HG02943 (cell line): ENCODE measurements at regions not wholly inside any gene's neighbourhood (a gene's known extent, or its start where the extent isn't known, plus 50 kb on each side); places are given as distances from the start of the nearest gene placed in this dataset.

ENCODE experiments used
- ATAC-seq: cut with Tn5 transposase; IDR thresholded peaks from one replicate; pipeline ENCODE4 v1.9.1; 2021; ENCODE audit warnings: mild to moderate bottlenecking, low read depth, moderate library complexity; ENCODE audit not compliant: unreplicated experiment

DNA sequence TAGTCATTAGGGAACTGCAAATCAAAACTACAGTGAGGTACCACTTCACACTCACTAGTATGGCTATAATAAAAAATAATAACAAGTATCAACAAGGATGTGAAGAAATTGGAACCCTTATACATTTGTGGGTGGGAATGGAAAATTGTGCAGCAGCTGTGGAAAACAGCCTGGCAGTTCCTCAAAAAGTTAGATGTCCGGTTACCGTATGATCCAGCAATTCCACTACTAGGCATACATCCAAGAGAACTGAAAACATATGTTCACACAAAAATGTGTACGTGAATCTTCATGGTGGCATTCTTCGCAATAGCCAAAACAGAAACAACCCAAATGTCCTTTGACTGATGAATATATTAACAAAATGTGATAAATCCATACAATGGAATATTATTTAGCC, 187.9 kb upstream of the LYSMD4 start:
- ATAC-seq: no peak

GRCh38 chr15:99918072-99918471, 184.8 kb upstream of the LYSMD4 start:
- no peak for ATAC-seq

GRCh38 chr15:99917252-99917651, 184.0 kb upstream of the LYSMD4 start:
- no peak for ATAC-seq

- no peak for ATAC-seq
These were observed 183.5 kb upstream of the LYSMD4 start for GRCh38 chr15:99916668-99917223.

- no peak for ATAC-seq
These were observed 181.5 kb upstream of the LYSMD4 start for GRCh38 chr15:99914723-99915122.

DNA sequence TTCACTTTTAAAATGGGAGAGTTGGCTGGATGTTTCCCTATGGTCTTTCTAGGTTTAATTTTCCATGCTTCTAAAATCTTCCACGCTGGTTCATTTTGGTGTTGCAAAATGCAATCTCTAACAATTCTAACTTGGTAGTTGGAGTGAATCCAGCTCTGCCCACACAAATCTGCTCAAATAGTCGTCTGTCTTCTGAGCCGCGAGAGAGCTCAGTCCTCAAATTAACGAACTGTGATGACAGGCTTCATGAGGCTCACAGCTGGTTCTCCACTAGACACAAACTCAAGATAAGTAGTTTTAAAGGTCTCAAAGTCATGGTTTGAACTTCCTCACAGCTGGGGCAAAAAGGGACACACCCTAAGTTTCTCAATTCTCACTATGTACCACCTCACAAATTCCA, 178.6 kb upstream of the LYSMD4 start:
- no peak for ATAC-seq

DNA sequence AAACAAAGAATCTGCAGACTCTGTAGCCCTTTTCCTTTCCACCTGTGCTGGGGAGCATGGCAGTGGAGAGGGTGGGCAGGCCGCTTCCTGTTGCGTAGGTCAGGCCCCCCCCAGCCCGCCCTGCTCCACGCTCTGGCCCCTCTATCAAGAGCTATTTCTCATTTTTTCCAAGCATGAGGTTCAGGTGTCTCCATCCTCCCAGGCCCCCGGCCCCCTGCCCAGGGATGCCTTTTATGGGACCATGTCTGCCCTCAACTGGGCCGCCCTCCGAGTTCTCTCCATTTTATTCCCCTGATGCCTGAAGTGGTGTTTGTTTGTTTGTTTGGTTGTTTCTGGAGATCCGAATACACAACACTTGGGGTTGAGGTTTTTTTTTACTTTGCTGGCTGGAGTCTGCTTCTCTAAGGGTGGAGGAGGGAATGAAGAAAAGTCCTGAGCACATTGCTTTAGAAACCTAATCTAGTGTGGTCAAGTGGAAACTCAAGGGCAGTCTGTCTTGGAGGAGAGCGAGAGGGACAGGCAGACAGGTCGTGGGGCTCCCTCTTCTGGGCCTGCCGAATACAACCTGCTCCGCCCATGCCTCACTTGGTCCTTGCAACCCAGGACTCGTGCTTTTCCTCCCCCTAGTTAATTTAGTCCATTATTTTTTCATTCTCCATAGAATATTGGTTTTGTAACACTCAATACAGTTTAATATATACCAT, 176.5 kb upstream of the LYSMD4 start:
- no peak for ATAC-seq

DNA sequence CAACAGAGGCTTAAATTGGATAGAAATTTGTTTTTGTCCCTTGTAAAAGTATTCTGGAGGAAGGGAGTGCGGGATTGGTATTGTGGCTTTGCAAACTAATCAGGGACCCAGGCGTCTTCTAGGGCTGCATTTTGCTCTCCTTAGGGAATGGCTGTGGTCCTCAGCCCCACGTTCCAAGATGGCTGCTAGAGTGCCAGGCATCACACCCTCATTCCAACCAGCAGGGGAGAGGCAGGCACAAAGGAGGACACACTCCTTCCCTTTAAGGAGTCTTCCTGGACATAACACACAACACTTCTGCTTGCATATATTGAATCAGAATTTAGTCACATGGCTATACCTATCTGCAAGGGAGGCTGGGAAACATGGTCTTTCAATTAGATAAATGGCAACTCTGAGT, 174.5 kb upstream of the LYSMD4 start:
- no peak for ATAC-seq

DNA sequence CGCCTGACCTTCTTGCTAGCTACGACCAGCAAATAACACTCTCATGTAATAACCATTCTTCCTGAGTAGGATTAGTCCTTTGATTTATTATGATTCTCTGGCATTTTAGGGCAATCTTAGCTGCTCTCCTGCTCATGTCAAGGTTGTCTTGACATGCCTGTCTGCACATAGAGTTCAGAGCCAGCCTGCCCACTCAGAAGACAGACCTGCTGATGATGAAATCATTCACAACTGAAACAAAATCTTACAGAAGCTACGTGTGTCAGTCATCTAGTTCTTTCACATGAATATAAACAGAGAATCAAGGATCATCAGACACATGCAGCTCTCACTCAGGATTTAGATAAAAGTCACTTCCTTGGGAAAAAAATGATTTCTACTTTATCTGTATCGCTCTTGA, 173.6 kb upstream of the LYSMD4 start:
- no peak for ATAC-seq

- no peak for ATAC-seq
These were observed 173.1 kb upstream of the LYSMD4 start for GRCh38 chr15:99906311-99906710.

DNA sequence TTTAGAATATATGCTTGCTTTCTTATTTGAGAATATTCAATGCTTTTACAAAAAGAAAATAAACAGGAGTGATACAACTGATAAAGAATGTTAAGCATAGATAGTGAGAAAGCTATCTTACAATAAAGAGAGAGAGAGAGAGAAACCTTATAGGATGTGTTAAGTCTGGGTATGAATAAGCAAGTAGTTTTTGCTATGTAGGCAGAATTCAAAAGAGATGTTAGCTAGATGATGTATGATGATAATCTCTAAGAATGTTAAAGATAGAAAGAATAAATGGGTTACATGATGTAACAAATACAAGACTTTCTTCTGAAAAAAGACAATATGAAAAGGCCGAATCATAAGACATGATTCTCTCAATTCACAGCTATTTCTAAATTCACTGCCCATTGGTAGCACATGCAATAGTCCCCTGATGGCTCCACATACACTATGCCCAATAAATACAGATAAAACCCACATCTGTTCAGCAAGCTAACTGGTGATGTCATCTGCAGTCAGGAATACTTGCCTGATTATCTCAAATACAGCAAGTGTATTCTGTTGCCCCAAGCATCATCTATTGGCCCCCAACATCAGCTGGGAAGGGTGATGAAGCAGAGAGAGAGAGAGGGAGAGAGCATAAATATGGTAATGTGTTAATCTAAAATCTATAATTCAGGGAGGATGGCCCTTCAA, 169.2 kb upstream of the LYSMD4 start:
- ATAC-seq: no peak

DNA sequence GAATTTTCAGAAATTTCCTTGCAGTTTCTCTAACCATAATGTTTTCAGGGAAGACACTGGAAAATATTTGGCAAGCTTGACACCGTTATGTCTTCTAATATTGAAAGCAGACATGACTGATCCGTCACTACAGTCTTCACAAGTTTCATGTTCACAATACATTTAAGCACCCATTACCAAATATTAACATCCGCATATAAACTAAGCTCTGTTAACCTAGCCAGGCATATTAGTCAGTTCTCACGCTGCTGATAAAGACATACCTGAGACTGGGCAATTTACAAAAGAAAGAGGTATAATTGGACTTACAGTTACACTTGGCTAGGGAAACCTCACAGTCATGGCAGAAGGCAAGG, 162.7 kb upstream of the LYSMD4 start:
- peak; percentile 53 for ATAC-seq

DNA sequence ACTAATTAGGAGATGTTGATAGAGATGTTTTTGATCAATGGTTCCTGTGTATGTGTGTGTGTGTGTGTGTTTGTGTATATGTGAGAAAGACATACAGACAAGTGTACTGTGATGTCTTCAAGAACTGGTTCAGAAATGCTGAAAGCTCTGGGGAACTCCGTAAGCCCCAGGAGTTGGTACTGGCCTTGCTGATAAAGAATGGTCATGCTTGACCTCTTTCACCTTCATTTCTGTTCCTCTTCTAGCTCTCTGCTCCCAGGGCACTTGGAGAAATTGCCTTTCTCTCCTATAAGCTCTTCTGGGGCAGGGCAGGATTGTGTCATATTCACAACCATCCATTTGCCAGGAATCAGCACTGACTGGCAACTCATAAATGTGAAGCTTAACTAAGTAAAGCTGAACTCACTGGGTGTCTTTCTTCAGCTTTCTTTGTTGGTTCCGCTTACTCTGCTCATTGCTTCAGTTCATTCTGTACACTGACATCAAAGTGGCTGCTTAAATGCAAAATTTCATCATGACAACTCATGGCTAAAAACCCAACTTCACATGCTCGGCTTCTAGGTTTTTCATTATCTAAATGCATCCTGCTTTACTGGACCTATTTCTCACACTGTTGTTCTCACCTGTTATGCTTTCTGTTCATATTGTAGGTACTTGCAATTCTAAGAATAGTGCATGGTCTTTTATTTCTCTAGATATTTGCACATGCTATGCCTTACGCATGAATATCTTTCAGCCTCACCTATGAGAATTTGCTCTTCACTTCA, 162.1 kb upstream of the LYSMD4 start:
- peak; percentile 69 for ATAC-seq

DNA sequence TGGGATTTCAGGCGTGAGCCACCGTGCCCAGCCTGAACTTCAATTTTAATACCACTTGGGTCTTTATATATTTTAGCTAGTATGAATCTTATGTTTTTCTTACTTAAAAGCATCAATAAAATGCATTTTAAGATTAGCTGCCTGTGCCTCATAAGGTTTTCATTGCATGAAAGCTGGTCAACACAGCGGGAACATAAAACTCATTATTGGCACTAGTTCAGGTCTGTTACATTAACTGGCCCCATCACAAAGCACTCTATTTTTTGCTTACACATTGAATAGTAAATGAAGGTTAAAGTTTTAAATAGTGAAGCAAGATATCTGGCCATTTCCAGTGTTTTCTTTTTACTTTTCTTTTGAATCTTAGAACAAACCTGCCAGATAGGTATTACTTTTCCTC, 145.6 kb upstream of the LYSMD4 start:
- no peak for ATAC-seq

DNA sequence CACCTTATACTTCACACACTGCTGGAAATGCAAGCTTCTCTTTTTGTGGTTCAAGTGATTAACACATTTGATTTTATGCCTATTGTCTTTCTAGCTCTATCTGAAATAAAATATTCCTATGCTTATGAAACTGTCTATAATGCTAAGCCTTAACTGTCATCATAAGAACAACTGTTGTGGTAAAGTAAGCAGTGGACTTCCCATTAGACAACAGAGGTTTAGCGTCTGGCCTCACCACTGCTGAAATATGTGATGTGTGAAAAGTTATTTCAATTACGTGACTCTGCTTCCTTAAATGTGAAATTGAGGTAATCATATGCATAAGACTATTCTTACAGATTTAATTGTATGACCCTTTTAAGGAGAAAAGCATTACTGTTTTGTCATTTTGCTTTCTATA, 140.2 kb upstream of the LYSMD4 start:
- no peak for ATAC-seq

DNA sequence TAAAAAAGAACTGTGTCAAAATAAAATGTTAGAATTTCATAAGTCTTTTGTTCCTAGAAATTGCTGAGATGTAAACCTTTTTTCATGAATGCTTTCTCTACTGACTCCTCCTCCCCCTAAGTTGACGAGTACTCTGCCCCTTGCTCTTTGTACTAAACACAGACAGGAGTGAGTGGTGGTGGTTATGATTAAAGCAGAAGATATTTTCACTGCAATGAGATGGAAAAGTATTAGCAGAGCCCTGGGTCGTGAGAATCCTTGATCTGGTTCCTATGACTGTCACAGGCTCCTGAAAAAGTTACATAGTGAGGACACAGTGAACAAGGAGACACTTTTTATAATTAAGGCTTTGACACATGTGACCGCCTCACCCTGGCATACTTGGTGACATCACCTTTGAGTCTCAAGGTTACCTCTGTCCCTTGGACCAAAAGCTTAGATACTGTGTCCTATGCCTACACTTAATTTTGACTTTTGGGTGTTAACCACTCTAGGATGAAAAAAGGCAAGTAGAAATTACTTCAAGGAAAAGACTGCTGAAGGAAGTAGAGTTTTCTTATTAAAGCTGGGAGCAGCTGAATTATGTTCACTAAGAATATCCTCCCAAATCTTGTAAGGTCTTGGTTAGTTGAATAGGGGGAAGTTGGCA, 130.4 kb upstream of the LYSMD4 start:
- ATAC-seq: no peak

- no peak for ATAC-seq
These were observed 124.6 kb upstream of the LYSMD4 start for GRCh38 chr15:99857836-99858235.

DNA sequence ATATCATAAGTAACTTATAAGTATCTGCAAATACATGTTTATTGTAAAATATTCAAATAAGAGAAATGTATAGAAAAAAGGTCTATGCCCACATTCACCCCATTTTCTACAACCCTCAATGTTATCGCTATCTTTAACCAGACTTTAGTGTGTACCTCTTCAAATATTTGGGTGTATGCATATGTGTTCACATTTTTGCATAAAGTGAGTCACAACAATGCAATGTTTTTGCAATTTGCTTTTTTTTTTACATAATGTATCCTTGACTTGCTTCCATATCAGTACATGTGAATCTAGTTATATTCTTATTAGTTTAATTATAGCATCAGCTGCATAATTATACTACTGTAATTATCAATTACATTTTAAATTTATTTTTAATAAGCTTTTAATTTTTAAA, 117.3 kb upstream of the LYSMD4 start:
- ATAC-seq: no peak

- no peak for ATAC-seq
These were observed 111.8 kb upstream of the LYSMD4 start for GRCh38 chr15:99845009-99845408.

- ATAC-seq: no peak
These were observed 110.9 kb upstream of the LYSMD4 start for GRCh38 chr15:99844150-99844549.

- no peak for ATAC-seq
These were observed 108.8 kb upstream of the LYSMD4 start for GRCh38 chr15:99842071-99842470.
